HL-60/S4 (cell line): ENCODE measurements at regions not wholly inside any gene's neighbourhood (a gene's known extent, or its start where the extent isn't known, plus 50 kb on each side); places are given as distances from the start of the nearest gene placed in this dataset.

Experiments used
- in situ Hi-C: fragments of 300-500 bp; cut with MboI; formaldehyde crosslinking; loops from 2 replicates; pipeline ENCODE4 v1.14.3; 2022; ENCODE audit warnings: low sequenced_read_pairs

GRCh38 chr12:111161898-111162297, 207.0 kb downstream of the PHETA1 start:
- in situ Hi-C loops, result no loop called here

- in situ Hi-C loops, result no loop called here
These were observed 208.3 kb downstream of the PHETA1 start for GRCh38 chr12:111160350-111161241.

GRCh38 chr12:111158992-111159391, 209.9 kb downstream of the PHETA1 start:
- in situ Hi-C loops, result no loop called here

GRCh38 chr12:111157486-111157885, 211.4 kb downstream of the PHETA1 start:
- in situ Hi-C loops, result no loop called here

DNA sequence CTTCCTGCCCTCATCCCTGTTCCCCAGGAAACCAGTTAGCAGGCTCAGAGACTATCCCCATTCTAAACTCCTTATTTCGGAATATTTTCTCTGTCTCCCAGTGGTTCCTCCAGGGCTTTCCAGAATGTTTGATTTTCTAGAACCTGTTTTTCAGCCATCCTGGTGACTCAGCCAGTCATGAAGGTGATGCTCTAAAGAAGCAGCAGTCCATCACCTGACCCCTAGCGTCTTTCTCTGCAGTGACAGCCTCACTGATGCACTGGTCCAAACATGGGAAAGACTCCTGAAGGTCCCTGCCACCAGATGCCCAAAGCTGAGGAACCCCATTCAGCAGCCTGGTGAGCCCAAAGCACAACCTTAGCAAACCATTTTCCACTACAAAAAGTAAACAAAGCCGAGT, 212.6 kb downstream of the PHETA1 start:
- in situ Hi-C loops, result no loop called here

DNA sequence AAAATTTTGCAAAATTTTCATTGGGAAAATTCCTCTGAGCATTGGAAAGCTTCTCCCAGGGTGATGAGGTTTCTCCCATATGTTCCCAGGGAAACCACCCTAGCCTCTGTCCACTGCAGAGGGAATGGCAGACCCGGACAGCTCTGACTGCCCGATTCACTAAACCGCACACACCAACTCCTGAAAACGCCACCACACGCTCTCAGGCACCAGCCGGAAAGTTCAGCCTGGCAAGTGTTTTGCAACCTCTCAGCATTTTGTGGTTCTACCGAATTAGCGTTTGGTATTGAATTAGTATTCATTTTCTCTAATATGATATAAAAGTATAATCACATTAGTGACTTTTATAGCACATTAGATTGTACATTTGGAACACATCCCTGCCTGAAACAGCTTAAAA, 213.4 kb downstream of the PHETA1 start:
- in situ Hi-C loops, result no loop called here

- in situ Hi-C loops, result no loop called here
These were observed 213.9 kb downstream of the PHETA1 start for GRCh38 chr12:111155020-111155419.

DNA sequence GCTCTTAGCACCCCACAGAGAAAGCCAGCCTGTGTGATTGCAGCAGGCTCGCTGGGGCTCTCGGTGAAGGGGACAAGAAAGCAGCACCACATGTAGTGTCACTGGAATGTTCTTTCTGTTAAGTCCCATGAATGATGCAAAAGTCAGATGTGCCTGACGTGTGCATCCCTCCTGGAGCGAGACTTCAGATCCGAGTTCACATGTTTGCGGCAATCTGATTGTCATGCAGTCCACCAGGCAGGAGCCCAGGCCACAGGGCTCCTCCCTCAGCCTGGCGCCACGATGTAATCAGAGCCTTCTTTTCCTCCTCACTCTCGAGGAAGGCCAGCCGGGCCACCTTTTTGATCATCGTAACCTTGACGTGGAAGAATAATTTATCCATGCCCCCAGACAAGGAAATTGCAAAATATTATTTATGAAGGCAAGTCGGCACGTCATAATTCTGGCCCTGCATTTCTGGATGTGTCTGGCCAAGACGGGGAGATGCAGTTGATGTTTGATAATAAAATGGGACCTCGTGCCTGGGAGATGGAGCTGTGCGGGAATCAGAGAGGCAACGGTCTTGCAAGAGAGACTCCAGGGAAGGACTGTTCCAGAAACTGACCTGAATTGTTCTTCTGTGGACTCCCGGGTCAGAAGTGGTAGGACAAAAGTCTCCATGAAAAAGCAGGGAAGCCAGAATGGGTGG, 214.6 kb downstream of the PHETA1 start:
- in situ Hi-C loops, result no loop called here

GRCh38 chr12:111152561-111152960, 216.3 kb downstream of the PHETA1 start:
- in situ Hi-C loops, result no loop called here

GRCh38 chr12:111150921-111151840, 217.7 kb downstream of the PHETA1 start:
- in situ Hi-C loops, result no loop called here

DNA sequence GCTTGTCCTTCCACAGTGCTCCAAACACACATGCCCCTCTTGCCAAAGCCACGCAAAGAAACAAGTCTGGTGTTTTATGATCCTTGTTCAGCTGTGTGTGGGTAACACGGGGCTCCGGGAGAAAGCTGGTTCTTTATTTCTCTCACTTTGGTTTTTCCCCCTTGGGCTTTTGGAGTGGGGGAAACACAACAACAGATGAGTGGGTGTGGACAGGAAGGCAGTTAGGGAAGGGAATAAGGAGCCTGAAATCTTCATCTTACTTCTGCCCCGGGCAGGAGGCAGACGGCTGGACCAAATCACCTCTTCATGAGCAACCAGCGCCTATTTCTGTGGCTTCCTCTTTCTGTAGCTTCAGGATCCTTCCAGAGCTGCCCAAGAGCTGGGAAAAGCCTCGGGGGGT, 218.5 kb downstream of the PHETA1 start:
- in situ Hi-C loops, result no loop called here

GRCh38 chr12:111149299-111149698, 219.6 kb downstream of the PHETA1 start:
- in situ Hi-C loops, result no loop called here

DNA sequence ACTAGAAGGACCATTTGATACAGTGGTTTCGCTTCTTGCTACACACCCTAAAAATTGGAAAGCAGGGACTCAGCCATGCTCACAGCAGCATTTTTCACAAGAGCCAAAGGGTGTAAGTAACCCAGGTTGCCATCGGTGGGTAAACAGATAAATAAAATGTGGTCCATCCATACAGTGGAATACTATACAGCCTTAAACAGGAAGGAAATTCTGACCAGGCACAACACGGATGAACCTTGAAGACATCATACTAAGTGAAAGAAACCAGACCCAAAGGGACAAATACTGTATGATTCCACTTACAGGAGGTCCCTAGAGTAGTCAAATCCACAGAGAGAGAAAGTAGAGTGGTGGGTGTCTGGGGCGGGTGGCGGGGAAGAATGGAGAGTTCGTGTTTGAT, 220.9 kb downstream of the PHETA1 start:
- in situ Hi-C loops, result no loop called here

- in situ Hi-C loops, result no loop called here
These were observed 222.9 kb upstream of the MYL2 start for GRCh38 chr12:111143271-111143670.

DNA sequence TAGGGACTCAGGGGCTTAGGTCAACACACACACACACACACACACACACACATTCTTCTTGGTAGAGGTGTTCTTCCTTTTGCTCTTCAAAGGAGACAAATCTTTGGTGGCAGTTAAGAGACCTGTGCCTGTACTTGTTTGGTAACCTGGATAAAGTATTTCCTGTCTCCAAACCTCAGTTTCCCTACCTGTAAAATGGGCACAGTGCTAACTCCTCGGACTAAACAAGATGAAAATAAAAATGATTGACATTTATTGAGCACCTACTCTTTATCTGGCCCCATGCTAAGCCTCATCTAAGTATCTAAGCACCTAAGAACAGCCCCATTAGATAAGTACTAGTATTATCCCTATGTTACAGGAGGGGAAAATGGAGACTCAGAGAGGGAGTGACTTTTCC, 220.8 kb upstream of the MYL2 start:
- in situ Hi-C loops, result no loop called here

DNA sequence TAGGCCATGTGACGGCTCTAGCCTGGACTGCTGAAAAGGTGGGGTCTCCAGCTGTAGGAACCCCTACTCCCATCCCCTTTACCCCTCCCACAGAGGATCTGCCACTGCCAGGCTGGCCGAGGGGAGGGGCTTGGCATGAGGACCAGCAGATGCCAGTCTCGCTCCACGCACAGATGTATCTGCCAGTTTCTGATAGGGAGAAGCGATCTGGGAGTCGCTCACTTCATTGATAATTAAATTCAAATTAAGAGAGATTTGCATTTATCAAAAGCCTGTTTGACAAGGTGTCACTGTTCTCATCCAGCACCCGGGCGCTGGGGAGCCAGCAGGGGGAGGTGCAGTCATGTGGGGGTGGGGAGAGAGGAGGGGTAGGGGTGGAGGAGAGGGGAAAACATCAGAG, 217.6 kb upstream of the MYL2 start:
- in situ Hi-C loops, result no loop called here

GRCh38 chr12:111135293-111135832, 215.0 kb upstream of the MYL2 start:
- in situ Hi-C loops, result no loop called here

GRCh38 chr12:111130336-111130735, 210.0 kb upstream of the MYL2 start:
- in situ Hi-C loops, result no loop called here

DNA sequence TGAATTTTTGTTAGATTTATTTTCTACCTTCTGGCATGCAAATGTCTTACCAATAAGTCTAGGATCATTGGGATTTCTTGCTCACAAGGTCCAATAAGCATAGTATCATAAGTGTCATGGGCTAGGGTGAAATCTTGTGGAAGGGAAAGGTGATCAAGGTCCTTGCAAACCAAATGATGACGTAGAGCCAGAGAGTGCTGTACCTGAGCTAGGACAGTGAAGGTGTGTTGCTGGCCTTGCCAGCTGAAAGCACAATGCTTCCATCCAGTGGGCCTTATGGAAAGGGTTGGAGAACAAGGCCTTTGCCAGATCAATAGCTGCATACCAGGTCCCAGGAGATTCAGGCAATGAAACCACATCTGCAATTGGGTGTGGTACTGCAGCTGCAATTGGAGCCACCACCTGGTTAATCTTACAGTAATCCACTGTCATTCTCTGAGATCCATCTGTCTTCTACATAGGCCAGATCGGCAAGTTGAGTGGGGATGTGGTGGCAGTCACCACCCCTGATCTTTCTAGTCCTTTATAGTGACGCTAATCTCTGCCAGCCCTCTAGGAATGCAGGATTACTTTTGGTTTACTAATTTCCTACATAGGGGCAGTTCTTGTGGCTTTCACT, 208.9 kb upstream of the MYL2 start:
- in situ Hi-C loops, result no loop called here

- in situ Hi-C loops, result no loop called here
These were observed 206.0 kb upstream of the MYL2 start for GRCh38 chr12:111126331-111126730.

DNA sequence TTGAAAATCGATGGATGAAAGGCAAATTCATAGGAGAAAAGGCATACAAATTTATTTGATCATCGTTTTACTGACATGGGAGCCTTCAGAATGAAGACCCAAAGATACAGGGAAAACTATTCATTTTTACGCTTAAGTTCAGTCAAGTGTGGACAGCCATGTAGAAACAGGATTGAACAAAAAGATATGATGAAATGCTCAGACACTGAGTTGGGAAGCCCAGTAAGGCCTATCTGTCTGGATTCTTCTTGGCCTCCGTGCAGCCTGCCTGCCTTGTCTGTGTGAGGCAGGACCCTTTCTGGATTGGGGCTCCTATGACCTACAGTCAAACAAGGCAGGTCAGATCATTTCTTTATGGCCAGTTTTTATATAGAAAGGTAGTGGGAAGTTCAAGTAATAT, 203.8 kb upstream of the MYL2 start:
- in situ Hi-C loops, result no loop called here
